SK-N-SH treated with all-trans-retinoic acid at 6 μM for 48 hours (cell line): ENCODE measurements at regions not wholly inside any gene's neighbourhood (a gene's known extent, or its start where the extent isn't known, plus 50 kb on each side); places are given as distances from the start of the nearest gene placed in this dataset.

Source experiments
- ARNTL ChIP-seq: fragments of 450-650 bp; formaldehyde crosslinking; IDR thresholded peaks from 2 replicates; pipeline ENCODE4 v1.5.0; 2020; ENCODE audit warnings: low read depth, mild to moderate bottlenecking, moderate library complexity, borderline replicate concordance
- BACH2 ChIP-seq: fragments of 250-450 bp; sonication (Bioruptor Pico); IDR thresholded peaks from 2 replicates; pipeline ENCODE4 v1.9.0; 2021; ENCODE audit warnings: mild to moderate bottlenecking, borderline replicate concordance
- ESRRG ChIP-seq: fragments of 250-450 bp; sonication (Bioruptor Pico); IDR thresholded peaks from 2 replicates; pipeline ENCODE4 v1.6.1; 2021; ENCODE audit warnings: mild to moderate bottlenecking
- RARB ChIP-seq: fragments of 250-450 bp; sonication (Bioruptor Pico); IDR thresholded peaks from 2 replicates; pipeline ENCODE4 v1.8.0; 2021; ENCODE audit warnings: mild to moderate bottlenecking, moderate library complexity
- SNAI2 ChIP-seq: fragments of 250-450 bp; sonication (Bioruptor Pico); IDR thresholded peaks from 2 replicates; pipeline ENCODE4 v1.5.0; 2020; ENCODE audit warnings: mild to moderate bottlenecking, moderate library complexity
- ZFP3 ChIP-seq: fragments of 250-450 bp; sonication (Bioruptor Pico); IDR thresholded peaks from 2 replicates; pipeline ENCODE4 v1.5.0; 2020; ENCODE audit warnings: mild to moderate bottlenecking, moderate library complexity
- ZFP30 ChIP-seq: fragments of 450-650 bp; formaldehyde crosslinking; IDR thresholded peaks from 2 replicates; pipeline ENCODE4 v1.5.0; 2022; ENCODE audit warnings: mild to moderate bottlenecking, moderate library complexity
- ZNF565 ChIP-seq: fragments of 450-650 bp; formaldehyde crosslinking; conservative IDR thresholded peaks from 2 replicates; pipeline ENCODE4 v1.5.0; 2020; ENCODE audit warnings: low read depth, mild to moderate bottlenecking, moderate library complexity
- ZNF70 ChIP-seq: fragments of 450-650 bp; formaldehyde crosslinking; IDR thresholded peaks from 2 replicates; pipeline ENCODE4 v1.5.0; 2020; ENCODE audit warnings: mild to moderate bottlenecking, moderate library complexity
- TF ChIP-seq, protein P1 (sequence below): fragments of 250-450 bp; sonication (Bioruptor Pico); IDR thresholded peaks from 2 replicates; pipeline ENCODE4 v1.5.0; 2020; ENCODE audit warnings: mild to moderate bottlenecking, moderate library complexity

GRCh38 chr7:112995059-112995824 lies 91.4 kb downstream of the GPR85 start:
- no peak for TF ChIP-seq RARB (CRISPR knock-in tag)
- TF ChIP-seq ZNF70 (CRISPR knock-in tag) = no peak
- TF ChIP-seq ESRRG (CRISPR knock-in tag) = no peak
- TF ChIP-seq, protein P1, sequence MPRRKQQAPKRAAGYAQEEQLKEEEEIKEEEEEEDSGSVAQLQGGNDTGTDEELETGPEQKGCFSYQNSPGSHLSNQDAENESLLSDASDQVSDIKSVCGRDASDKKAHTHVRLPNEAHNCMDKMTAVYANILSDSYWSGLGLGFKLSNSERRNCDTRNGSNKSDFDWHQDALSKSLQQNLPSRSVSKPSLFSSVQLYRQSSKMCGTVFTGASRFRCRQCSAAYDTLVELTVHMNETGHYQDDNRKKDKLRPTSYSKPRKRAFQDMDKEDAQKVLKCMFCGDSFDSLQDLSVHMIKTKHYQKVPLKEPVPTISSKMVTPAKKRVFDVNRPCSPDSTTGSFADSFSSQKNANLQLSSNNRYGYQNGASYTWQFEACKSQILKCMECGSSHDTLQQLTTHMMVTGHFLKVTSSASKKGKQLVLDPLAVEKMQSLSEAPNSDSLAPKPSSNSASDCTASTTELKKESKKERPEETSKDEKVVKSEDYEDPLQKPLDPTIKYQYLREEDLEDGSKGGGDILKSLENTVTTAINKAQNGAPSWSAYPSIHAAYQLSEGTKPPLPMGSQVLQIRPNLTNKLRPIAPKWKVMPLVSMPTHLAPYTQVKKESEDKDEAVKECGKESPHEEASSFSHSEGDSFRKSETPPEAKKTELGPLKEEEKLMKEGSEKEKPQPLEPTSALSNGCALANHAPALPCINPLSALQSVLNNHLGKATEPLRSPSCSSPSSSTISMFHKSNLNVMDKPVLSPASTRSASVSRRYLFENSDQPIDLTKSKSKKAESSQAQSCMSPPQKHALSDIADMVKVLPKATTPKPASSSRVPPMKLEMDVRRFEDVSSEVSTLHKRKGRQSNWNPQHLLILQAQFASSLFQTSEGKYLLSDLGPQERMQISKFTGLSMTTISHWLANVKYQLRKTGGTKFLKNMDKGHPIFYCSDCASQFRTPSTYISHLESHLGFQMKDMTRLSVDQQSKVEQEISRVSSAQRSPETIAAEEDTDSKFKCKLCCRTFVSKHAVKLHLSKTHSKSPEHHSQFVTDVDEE (CRISPR knock-in tag) = no peak
- TF ChIP-seq SNAI2 (CRISPR knock-in tag) = no peak
- no peak for TF ChIP-seq ZFP30 (CRISPR knock-in tag)
- TF ChIP-seq ARNTL (CRISPR knock-in tag) = no peak
- no peak for TF ChIP-seq BACH2
- TF ChIP-seq ZFP3 (CRISPR knock-in tag) = no peak
- no peak for TF ChIP-seq ZNF565 (CRISPR knock-in tag)
